ENCODE measurements at regions not wholly inside any gene's neighbourhood (a gene's known extent, or its start where the extent isn't known, plus 50 kb on each side); places are given as distances from the start of the nearest gene placed in this dataset.

- Histone ChIP-seq H4K20me1 (ENCODE audit: control insufficient read depth, insufficient read depth, low read depth, low read length) (no peaks in the 10 kb centered on the region), H3K36me3 (ENCODE audit: control insufficient read depth, low read length) (no peaks in the 10 kb centered on the region), H3F3A (ENCODE audit: control insufficient read depth, insufficient read depth) (no peaks in the 10 kb centered on the region), H3K27me3 (ENCODE audit: control insufficient read depth, low read length) (no peaks in the 10 kb centered on the region), H3K4me3 (ENCODE audit: low read length) (no peak overlapping the region), H3K4me2 (ENCODE audit: low read length) (no peak overlapping the region), H3K27ac (ENCODE audit: low read depth, low read length) (no peak overlapping the region), H3K4me1 (ENCODE audit: control insufficient read depth, low read length) (no peaks in the 10 kb centered on the region), H3K9me2 (replicated peaks; ENCODE audit: control insufficient read depth, low read length) (no peaks in the 10 kb centered on the region), H3K9me3 (ENCODE audit: control insufficient read depth, insufficient read depth, low read length) (peaks cover 14% of the 10 kb centered on the region; the same call in 1 of the 2 replicates), H3K79me2 (ENCODE audit: control insufficient read depth, low read length) (no peaks in the 10 kb centered on the region)
- TF ChIP-seq, protein P1, sequence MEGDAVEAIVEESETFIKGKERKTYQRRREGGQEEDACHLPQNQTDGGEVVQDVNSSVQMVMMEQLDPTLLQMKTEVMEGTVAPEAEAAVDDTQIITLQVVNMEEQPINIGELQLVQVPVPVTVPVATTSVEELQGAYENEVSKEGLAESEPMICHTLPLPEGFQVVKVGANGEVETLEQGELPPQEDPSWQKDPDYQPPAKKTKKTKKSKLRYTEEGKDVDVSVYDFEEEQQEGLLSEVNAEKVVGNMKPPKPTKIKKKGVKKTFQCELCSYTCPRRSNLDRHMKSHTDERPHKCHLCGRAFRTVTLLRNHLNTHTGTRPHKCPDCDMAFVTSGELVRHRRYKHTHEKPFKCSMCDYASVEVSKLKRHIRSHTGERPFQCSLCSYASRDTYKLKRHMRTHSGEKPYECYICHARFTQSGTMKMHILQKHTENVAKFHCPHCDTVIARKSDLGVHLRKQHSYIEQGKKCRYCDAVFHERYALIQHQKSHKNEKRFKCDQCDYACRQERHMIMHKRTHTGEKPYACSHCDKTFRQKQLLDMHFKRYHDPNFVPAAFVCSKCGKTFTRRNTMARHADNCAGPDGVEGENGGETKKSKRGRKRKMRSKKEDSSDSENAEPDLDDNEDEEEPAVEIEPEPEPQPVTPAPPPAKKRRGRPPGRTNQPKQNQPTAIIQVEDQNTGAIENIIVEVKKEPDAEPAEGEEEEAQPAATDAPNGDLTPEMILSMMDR (IDR thresholded peaks at IDR 0.05; ENCODE audit: low read depth, low read length, poor library complexity, severe bottlenecking) = no peak
- TF ChIP-seq EZH2phosphoT487 (IDR thresholded peaks at IDR 0.05; ENCODE audit: borderline replicate concordance, low read length) = no peak
Measured at GRCh38 chr15:25930931-25931330, 67.8 kb upstream of the ATP10A start.
